Parathyroid adenoma (tissue), 2 donors: ENCODE measurements at regions not wholly inside any gene's neighbourhood (a gene's known extent, or its start where the extent isn't known, plus 50 kb on each side); places are given as distances from the start of the nearest gene placed in this dataset.
"Not testable (repeated sequence)": the region's sequence is repeated elsewhere in the genome, so short reads cannot be mapped to it uniquely, and the experiment has no call there.

Source experiments
- H2AFZ ChIP-seq: fragments of 300-600 bp; sonication (generic); one replicate; pipeline ENCODE4 v1.7.0; 2017; ENCODE audit warnings: antibody characterized with exemption, mild to moderate bottlenecking
- H3K27ac ChIP-seq: fragments of 300-600 bp; sonication (generic); one replicate; pipeline ENCODE4 v1.7.0; 2017
- H3K27me3 ChIP-seq: fragments of 300-600 bp; sonication (generic); one replicate; pipeline ENCODE4 v1.7.0; 2017; ENCODE audit warnings: low read length; ENCODE audit not compliant: control insufficient read depth, insufficient read depth
- H3K36me3 ChIP-seq: fragments of 300-600 bp; sonication (generic); one replicate; pipeline ENCODE4 v1.7.0; 2017; ENCODE audit warnings: low read length; ENCODE audit not compliant: control insufficient read depth, insufficient read depth
- H3K4me1 ChIP-seq: fragments of 300-600 bp; sonication (generic); one replicate; pipeline ENCODE4 v1.7.0; 2017; ENCODE audit warnings: control low read depth
- H3K4me2 ChIP-seq: fragments of 300-600 bp; sonication (generic); one replicate; pipeline ENCODE4 v1.7.0; 2017; ENCODE audit warnings: low read length
- H3K4me3 ChIP-seq: fragments of 300-600 bp; sonication (generic); one replicate; pipeline ENCODE4 v1.7.0; 2017; ENCODE audit warnings: low read depth, low read length
- H3K79me2 ChIP-seq: fragments of 300-600 bp; sonication (generic); one replicate; pipeline ENCODE4 v1.7.0; 2017; ENCODE audit warnings: control low read depth
- H3K9ac ChIP-seq: fragments of 300-600 bp; sonication (generic); one replicate; pipeline ENCODE4 v1.7.0; 2017; ENCODE audit warnings: mild to moderate bottlenecking
- H3K9me3 ChIP-seq: fragments of 300-600 bp; sonication (generic); one replicate; pipeline ENCODE4 v1.7.0; 2017; ENCODE audit warnings: low read length; ENCODE audit not compliant: control insufficient read depth
- CTCF ChIP-seq: fragments of 300-600 bp; sonication (generic); IDR thresholded peaks from one replicate; pipeline ENCODE4 v1.7.0; 2017; ENCODE audit warnings: antibody characterized with exemption, mild to moderate bottlenecking
- donor health status: primary hyperparathyroidism.

- no peaks in the 10 kb centered on the region for H3K9me3 ChIP-seq
- no peak overlapping the region for H3K4me3 ChIP-seq
- no peak for TF ChIP-seq CTCF
- no peak overlapping the region for H2AFZ ChIP-seq
- no peaks in the 10 kb centered on the region for H3K36me3 ChIP-seq
- H3K27ac ChIP-seq = no peak overlapping the region
- H3K4me2 ChIP-seq = no peak overlapping the region
- no peaks in the 10 kb centered on the region for H3K27me3 ChIP-seq
- H3K9ac ChIP-seq = no peak overlapping the region
- no peaks in the 10 kb centered on the region for H3K4me1 ChIP-seq
- H3K79me2 ChIP-seq = no peaks in the 10 kb centered on the region
Measured at GRCh38 chr3:127441764-127442163, 148.8 kb downstream of the TPRA1 start.

- TF ChIP-seq CTCF = no peak
- Histone ChIP-seq H3K9ac (no peak overlapping the region), H2AFZ (no peak overlapping the region)
Measured at GRCh38 chr3:127440384-127440783, 150.1 kb downstream of the TPRA1 start.

GRCh38 chr3:127439621-127440020 is 150.9 kb downstream of the TPRA1 start:
- no peak for TF ChIP-seq CTCF
- Histone ChIP-seq H3K27ac (no peak overlapping the region), H3K4me3 (no peak overlapping the region), H3K9me3 (no peaks in the 10 kb centered on the region), H3K27me3 (no peaks in the 10 kb centered on the region), H3K79me2 (no peaks in the 10 kb centered on the region), H3K36me3 (no peaks in the 10 kb centered on the region), H2AFZ (no peak overlapping the region), H3K4me1 (no peaks in the 10 kb centered on the region), H3K9ac (no peak overlapping the region), H3K4me2 (no peak overlapping the region)

More at GRCh38 chr3:127440384-127440783, 150.1 kb downstream of the TPRA1 start:
- Histone ChIP-seq H3K4me3 (no peak overlapping the region), H3K27me3 (no peaks in the 10 kb centered on the region), H3K79me2 (no peaks in the 10 kb centered on the region), H3K4me2 (no peak overlapping the region), H3K27ac (no peak overlapping the region), H3K9me3 (no peaks in the 10 kb centered on the region), H3K4me1 (no peaks in the 10 kb centered on the region), H3K36me3 (no peaks in the 10 kb centered on the region)

GRCh38 chr3:127438951-127439350 is 151.1 kb upstream of the PRR20G start:
- H3K9ac ChIP-seq = no peak overlapping the region
- no peaks in the 10 kb centered on the region for H3K4me1 ChIP-seq
- H3K4me2 ChIP-seq = no peak overlapping the region
- H3K4me3 ChIP-seq = no peak overlapping the region
- no peaks in the 10 kb centered on the region for H3K27me3 ChIP-seq
- no peaks in the 10 kb centered on the region for H3K79me2 ChIP-seq
- H3K36me3 ChIP-seq = no peaks in the 10 kb centered on the region
- H3K27ac ChIP-seq = no peak overlapping the region
- no peaks in the 10 kb centered on the region for H3K9me3 ChIP-seq
- no peak for TF ChIP-seq CTCF
- no peak overlapping the region for H2AFZ ChIP-seq

GRCh38 chr3:127438371-127438770 is 150.5 kb upstream of the PRR20G start:
- Histone ChIP-seq H3K79me2 (no peaks in the 10 kb centered on the region), H2AFZ (no peak overlapping the region), H3K4me3 (no peak overlapping the region), H3K9me3 (no peaks in the 10 kb centered on the region), H3K27ac (no peak overlapping the region), H3K4me2 (no peak overlapping the region), H3K27me3 (no peaks in the 10 kb centered on the region), H3K9ac (no peak overlapping the region), H3K4me1 (no peaks in the 10 kb centered on the region), H3K36me3 (no peaks in the 10 kb centered on the region)
- TF ChIP-seq CTCF = no peak

GRCh38 chr3:127435299-127435698 is 147.5 kb upstream of the PRR20G start:
- not testable (repeated sequence) for H3K9ac ChIP-seq, H3K4me1 ChIP-seq, H3K36me3 ChIP-seq, H3K79me2 ChIP-seq, H2AFZ ChIP-seq, H3K27me3 ChIP-seq, H3K4me3 ChIP-seq, H3K27ac ChIP-seq, H3K4me2 ChIP-seq, H3K9me3 ChIP-seq
